Neural cell (in vitro differentiated cells): ENCODE measurements at regions not wholly inside any gene's neighbourhood (a gene's known extent, or its start where the extent isn't known, plus 50 kb on each side); places are given as distances from the start of the nearest gene placed in this dataset.

Source experiments
- CTCF ChIP-seq: fragments of 450-650 bp; IDR thresholded peaks from 2 replicates; pipeline ENCODE4 v1.5.1; 2014; ENCODE audit warnings: antibody characterized with exemption, mild to moderate bottlenecking, moderate library complexity; ENCODE audit not compliant: poor library complexity, severe bottlenecking
- EP300 ChIP-seq: fragments of 450-650 bp; conservative IDR thresholded peaks from 2 replicates; pipeline ENCODE4 v1.6.1; 2014; ENCODE audit warnings: antibody characterized with exemption, mild to moderate bottlenecking, moderate library complexity; ENCODE audit not compliant: poor library complexity, severe bottlenecking
- EZH2 ChIP-seq: fragments of 200-600, 300-800 bp; shearing (Covaris generic), sonication (generic); IDR thresholded peaks from 2 replicates; pipeline ENCODE4 v1.6.1; 2014; ENCODE audit warnings: antibody characterized with exemption, low read length, borderline replicate concordance, mild to moderate bottlenecking; ENCODE audit not compliant: insufficient read depth, poor library complexity, severe bottlenecking
- TAF1 ChIP-seq: IDR thresholded peaks from 2 replicates; pipeline ENCODE4 v1.6.1; 2012; ENCODE audit warnings: low read depth

DNA sequence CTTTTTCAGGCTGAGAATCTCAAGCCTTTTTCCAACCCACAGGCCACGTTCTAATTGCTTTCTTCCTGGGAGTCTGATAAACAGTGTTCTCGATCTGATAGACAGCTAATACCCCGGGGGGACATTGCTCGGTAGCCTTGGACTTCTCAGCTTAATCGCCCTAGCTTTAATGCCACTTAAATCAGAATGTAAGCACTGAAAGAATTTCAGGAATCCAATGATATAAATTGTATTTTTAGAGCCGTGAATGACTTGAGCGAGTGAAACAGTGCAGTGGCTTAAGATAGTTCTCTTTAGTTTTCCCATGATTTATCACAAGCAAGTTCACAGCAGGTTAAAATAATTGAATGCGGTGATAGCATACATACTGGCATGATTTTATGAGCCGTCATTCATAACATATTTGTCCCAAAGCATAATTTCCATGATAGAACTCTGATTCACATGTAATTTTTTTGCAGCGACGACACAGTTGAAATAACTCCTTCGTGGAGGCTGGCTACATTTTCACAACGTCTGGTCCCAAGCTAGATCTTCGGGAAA is 116.1 kb upstream of the MYOCD start:
- TF ChIP-seq CTCF (no peak), EZH2 (no peak), TAF1 (no peak), EP300 (no peak)
